H1 (cell line): ENCODE measurements at regions not wholly inside any gene's neighbourhood (a gene's known extent, or its start where the extent isn't known, plus 50 kb on each side); places are given as distances from the start of the nearest gene placed in this dataset.

Source experiments
- CBX8 ChIP-seq: fragments of 300-800, 300-1000 bp; sonication (generic); IDR thresholded peaks from 2 replicates; pipeline ENCODE4 v1.7.1; 2016; ENCODE audit warnings: low read depth, low read length, borderline replicate concordance
- FOSL1 ChIP-seq: IDR thresholded peaks from 2 replicates; pipeline ENCODE4 v1.6.1; 2011; ENCODE audit warnings: mild to moderate bottlenecking, low read depth, low read length, moderate library complexity; ENCODE audit not compliant: insufficient read depth
- JUN ChIP-seq: IDR thresholded peaks from 2 replicates; pipeline ENCODE4 v1.6.1; 2011; ENCODE audit warnings: low read depth, mild to moderate bottlenecking, improper control_type of control experiment, low read length
- TAF1 ChIP-seq: IDR thresholded peaks from 2 replicates; pipeline ENCODE4 v1.6.1; 2011; ENCODE audit warnings: mild to moderate bottlenecking, low read depth, low read length

- TF ChIP-seq JUN (no peak), CBX8 (no peak), TAF1 (no peak), FOSL1 (no peak)
- TF ChIP-seq, all 59 proteins: peak for 0
Observed at GRCh38 chr3:161576714-161577510, 80.3 kb downstream of the OTOL1 start (continued).
